Glutamatergic neuron (in vitro differentiated cells): ENCODE measurements at regions not wholly inside any gene's neighbourhood (a gene's known extent, or its start where the extent isn't known, plus 50 kb on each side); places are given as distances from the start of the nearest gene placed in this dataset.

Source experiments
- DNase-seq: peaks from one replicate; pipeline ENCODE4 v3.0.0; 2022
- H3K27ac Mint-ChIP-seq: one replicate; pipeline ENCODE4 v1.8.0; 2020; ENCODE audit warnings: mild to moderate bottlenecking, mixed read lengths, inconsistent platforms; ENCODE audit not compliant: unreplicated experiment
- H3K27me3 Mint-ChIP-seq: one replicate; pipeline ENCODE4 v1.8.0; 2020; ENCODE audit warnings: mild to moderate bottlenecking, moderate library complexity, mixed read lengths, inconsistent platforms; ENCODE audit not compliant: unreplicated experiment
- H3K36me3 Mint-ChIP-seq: one replicate; pipeline ENCODE4 v1.8.0; 2020; ENCODE audit warnings: mild to moderate bottlenecking, mixed read lengths, inconsistent platforms; ENCODE audit not compliant: unreplicated experiment
- H3K4me1 Mint-ChIP-seq: one replicate; pipeline ENCODE4 v1.8.0; 2020; ENCODE audit warnings: mild to moderate bottlenecking, low read depth, mixed read lengths, inconsistent platforms; ENCODE audit not compliant: unreplicated experiment
- H3K4me3 Mint-ChIP-seq: one replicate; pipeline ENCODE4 v1.8.0; 2020; ENCODE audit warnings: mild to moderate bottlenecking, mixed read lengths, inconsistent platforms; ENCODE audit not compliant: unreplicated experiment
- H3K9me3 Mint-ChIP-seq: one replicate; pipeline ENCODE4 v1.8.0; 2020; ENCODE audit warnings: mild to moderate bottlenecking, moderate library complexity, mixed read lengths, inconsistent platforms; ENCODE audit not compliant: unreplicated experiment
- TF ChIP-seq, protein P1 (sequence below): fragments of 200-600 bp; sonication (generic); IDR thresholded peaks from one replicate; pipeline ENCODE4 v1.5.0; 2021; ENCODE audit not compliant: partially characterized antibody, unreplicated experiment

GRCh38 chr16:82313754-82314153 lies 143.7 kb upstream of the MPHOSPH6 start:
- Mint-ChIP-seq H3K9me3 (no peaks in the 10 kb centered on the region), H3K36me3 (no peaks in the 10 kb centered on the region), H3K27me3 (no peaks in the 10 kb centered on the region)

DNA sequence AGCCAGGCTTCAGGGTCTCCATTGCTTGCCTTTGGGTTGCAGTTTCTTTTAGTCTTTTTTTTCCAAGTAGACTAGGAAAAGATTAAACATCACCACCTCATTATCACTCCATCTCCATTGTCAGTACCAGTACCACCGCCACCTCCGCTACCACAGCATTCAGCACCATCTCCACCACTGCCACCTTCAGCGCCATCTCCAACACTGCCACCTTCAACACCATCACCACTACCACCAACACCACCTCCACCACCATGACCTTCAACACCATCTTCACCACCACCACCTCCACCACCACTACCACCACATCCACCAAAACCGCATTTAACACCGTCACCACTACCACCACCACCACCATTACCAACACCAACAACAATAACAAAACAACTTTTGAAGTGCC lies 141.5 kb upstream of the MPHOSPH6 start:
- H3K27me3 Mint-ChIP-seq, result no peaks in the 10 kb centered on the region

More at GRCh38 chr16:82313754-82314153, 143.7 kb upstream of the MPHOSPH6 start:
- no peaks in the 10 kb centered on the region for H3K4me1 Mint-ChIP-seq
- TF ChIP-seq, protein P1, sequence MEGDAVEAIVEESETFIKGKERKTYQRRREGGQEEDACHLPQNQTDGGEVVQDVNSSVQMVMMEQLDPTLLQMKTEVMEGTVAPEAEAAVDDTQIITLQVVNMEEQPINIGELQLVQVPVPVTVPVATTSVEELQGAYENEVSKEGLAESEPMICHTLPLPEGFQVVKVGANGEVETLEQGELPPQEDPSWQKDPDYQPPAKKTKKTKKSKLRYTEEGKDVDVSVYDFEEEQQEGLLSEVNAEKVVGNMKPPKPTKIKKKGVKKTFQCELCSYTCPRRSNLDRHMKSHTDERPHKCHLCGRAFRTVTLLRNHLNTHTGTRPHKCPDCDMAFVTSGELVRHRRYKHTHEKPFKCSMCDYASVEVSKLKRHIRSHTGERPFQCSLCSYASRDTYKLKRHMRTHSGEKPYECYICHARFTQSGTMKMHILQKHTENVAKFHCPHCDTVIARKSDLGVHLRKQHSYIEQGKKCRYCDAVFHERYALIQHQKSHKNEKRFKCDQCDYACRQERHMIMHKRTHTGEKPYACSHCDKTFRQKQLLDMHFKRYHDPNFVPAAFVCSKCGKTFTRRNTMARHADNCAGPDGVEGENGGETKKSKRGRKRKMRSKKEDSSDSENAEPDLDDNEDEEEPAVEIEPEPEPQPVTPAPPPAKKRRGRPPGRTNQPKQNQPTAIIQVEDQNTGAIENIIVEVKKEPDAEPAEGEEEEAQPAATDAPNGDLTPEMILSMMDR, result no peak
- no peak overlapping the region for H3K4me3 Mint-ChIP-seq
- DNase-seq, result no peak
- H3K27ac Mint-ChIP-seq, result no peak overlapping the region

GRCh38 chr16:82302042-82302727 lies 132.2 kb upstream of the MPHOSPH6 start:
- H3K4me1 Mint-ChIP-seq, result no peaks in the 10 kb centered on the region
- H3K36me3 Mint-ChIP-seq, result no peaks in the 10 kb centered on the region
- TF ChIP-seq, protein P1, result no peak
- DNase-seq, result no peak
- H3K9me3 Mint-ChIP-seq, result no peaks in the 10 kb centered on the region
- H3K4me3 Mint-ChIP-seq, result no peak overlapping the region
- H3K27me3 Mint-ChIP-seq, result no peaks in the 10 kb centered on the region
- no peak overlapping the region for H3K27ac Mint-ChIP-seq

More for the DNA sequence above, 141.5 kb upstream of the MPHOSPH6 start:
- Mint-ChIP-seq H3K36me3 (no peaks in the 10 kb centered on the region), H3K27ac (no peak overlapping the region), H3K9me3 (no peaks in the 10 kb centered on the region), H3K4me1 (no peaks in the 10 kb centered on the region), H3K4me3 (no peak overlapping the region)
- DNase-seq, result no peak
- TF ChIP-seq, protein P1, result no peak

- TF ChIP-seq, protein P1, result no peak
- no peak for DNase-seq
- no peaks in the 10 kb centered on the region for H3K27me3 Mint-ChIP-seq
- no peak overlapping the region for H3K4me3 Mint-ChIP-seq
- no peaks in the 10 kb centered on the region for H3K36me3 Mint-ChIP-seq
- no peaks in the 10 kb centered on the region for H3K4me1 Mint-ChIP-seq
- H3K9me3 Mint-ChIP-seq, result no peaks in the 10 kb centered on the region
- no peak overlapping the region for H3K27ac Mint-ChIP-seq
Measured at GRCh38 chr16:82301146-82301755, 131.2 kb upstream of the MPHOSPH6 start.

GRCh38 chr16:82300374-82300951 lies 130.4 kb upstream of the MPHOSPH6 start:
- TF ChIP-seq, protein P1, result no peak
- Mint-ChIP-seq H3K4me3 (no peak overlapping the region), H3K27ac (no peak overlapping the region), H3K9me3 (no peaks in the 10 kb centered on the region), H3K4me1 (no peaks in the 10 kb centered on the region), H3K36me3 (no peaks in the 10 kb centered on the region), H3K27me3 (no peaks in the 10 kb centered on the region)
- DNase-seq, result no peak
